GM18870 (cell line): ENCODE measurements at regions not wholly inside any gene's neighbourhood (a gene's known extent, or its start where the extent isn't known, plus 50 kb on each side); places are given as distances from the start of the nearest gene placed in this dataset.

Experiments
- ATAC-seq: cut with Tn5 transposase; IDR thresholded peaks from one replicate; pipeline ENCODE4 v1.9.1; 2021; ENCODE audit warnings: moderate library complexity; ENCODE audit not compliant: unreplicated experiment

- ATAC-seq, result no peak
Measured at GRCh38 chr1:101316799-101317198, 80.0 kb downstream of the S1PR1 start.

GRCh38 chr1:101317590-101317989 lies 80.8 kb downstream of the S1PR1 start:
- ATAC-seq, result no peak

GRCh38 chr1:101323535-101323934 lies 86.7 kb downstream of the S1PR1 start:
- ATAC-seq, result no peak

- no peak for ATAC-seq
Measured at GRCh38 chr1:101325144-101325543, 88.3 kb downstream of the S1PR1 start.

GRCh38 chr1:101330427-101331130 lies 93.8 kb downstream of the S1PR1 start:
- no peak for ATAC-seq

- no peak for ATAC-seq
Measured at GRCh38 chr1:101331794-101332193, 95.0 kb downstream of the S1PR1 start.

- ATAC-seq, result no peak
Measured at GRCh38 chr1:101332633-101333032, 95.8 kb downstream of the S1PR1 start.

GRCh38 chr1:101333186-101333585 lies 96.4 kb downstream of the S1PR1 start:
- no peak for ATAC-seq

GRCh38 chr1:101337968-101338367 lies 101.1 kb downstream of the S1PR1 start:
- no peak for ATAC-seq

- no peak for ATAC-seq
Measured at GRCh38 chr1:101338714-101339430, 102.1 kb downstream of the S1PR1 start.

GRCh38 chr1:101344745-101345144 lies 107.9 kb downstream of the S1PR1 start:
- ATAC-seq, result no peak

GRCh38 chr1:101346419-101346818 lies 109.6 kb downstream of the S1PR1 start:
- ATAC-seq, result no peak

GRCh38 chr1:101356013-101356412 lies 119.2 kb downstream of the S1PR1 start:
- no peak for ATAC-seq

- ATAC-seq, result peak; percentile 25
Measured at GRCh38 chr1:101356604-101357443, 120.0 kb downstream of the S1PR1 start.

- ATAC-seq, result peak; percentile 97
Measured at GRCh38 chr1:101357444-101357986, 120.7 kb downstream of the S1PR1 start.

GRCh38 chr1:101360506-101360905 lies 123.7 kb downstream of the S1PR1 start:
- no peak for ATAC-seq

GRCh38 chr1:101363891-101364318 lies 127.1 kb downstream of the S1PR1 start:
- no peak for ATAC-seq

- ATAC-seq, result no peak
Measured at GRCh38 chr1:101364370-101365120, 127.7 kb downstream of the S1PR1 start.

GRCh38 chr1:101365186-101365585 lies 128.4 kb downstream of the S1PR1 start:
- ATAC-seq, result no peak

GRCh38 chr1:101365878-101366277 lies 129.1 kb downstream of the S1PR1 start:
- no peak for ATAC-seq
